ENCODE measurements at regions not wholly inside any gene's neighbourhood (a gene's known extent, or its start where the extent isn't known, plus 50 kb on each side); places are given as distances from the start of the nearest gene placed in this dataset.
"Not testable (repeated sequence)": the region's sequence is repeated elsewhere in the genome, so short reads cannot be mapped to it uniquely, and the experiment has no call there.

DNA sequence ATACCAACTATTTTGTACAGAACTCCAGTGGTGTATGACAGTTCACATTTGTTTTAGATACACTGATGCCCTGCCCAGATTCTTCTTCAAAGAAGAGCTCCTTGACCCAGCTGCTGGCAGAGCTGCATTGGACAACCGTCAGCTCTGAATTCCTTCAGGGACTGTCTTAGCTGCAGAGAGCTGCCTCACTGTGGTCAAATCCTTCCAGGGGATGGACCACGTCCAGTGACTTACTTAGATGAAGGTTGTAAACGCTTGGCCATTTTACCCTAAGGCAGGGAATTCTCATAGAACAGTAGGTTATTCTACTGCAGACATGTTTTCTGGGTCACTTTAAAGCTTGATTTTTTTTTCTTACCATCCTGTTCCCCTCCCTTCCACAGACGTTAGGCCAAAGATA, 905.0 kb upstream of the ATXN7L3B start:
- Histone ChIP-seq H3K79me1 (ENCODE audit: insufficient read depth, low read depth, low read length, poor library complexity, severe bottlenecking) (no peaks in the 10 kb centered on the region), H4K8ac (replicated peaks; ENCODE audit: insufficient read length, low read depth, low read length) (no peak overlapping the region), H3K23ac (ENCODE audit: insufficient read length, low read depth, low read length) (no peak overlapping the region), H3K23me2 (ENCODE audit: insufficient read length, low read depth, low read length, poor library complexity, severe bottlenecking) (no peaks in the 10 kb centered on the region), H3K18ac (ENCODE audit: insufficient read length, low read depth, low read length) (no peak overlapping the region), H4K5ac (ENCODE audit: insufficient read length, low read depth, low read length) (no peak overlapping the region), H3K27me3 (ENCODE audit: insufficient read depth, low read length) (no peaks in the 10 kb centered on the region), H2BK15ac (ENCODE audit: low read depth, low read length) (no peak overlapping the region), H2AFZ (ENCODE audit: low read length) (no peak overlapping the region), H2BK20ac (ENCODE audit: low read depth, low read length, poor library complexity, severe bottlenecking) (no peak overlapping the region), H3K4ac (ENCODE audit: low read depth, low read length) (no peak overlapping the region), H3K27ac (ENCODE audit: insufficient read length, low read depth, low read length) (no peak overlapping the region), H3K4me1 (ENCODE audit: insufficient read depth, low read length) (no peaks in the 10 kb centered on the region; the same call in 1 of the 2 replicates), H3K79me2 (ENCODE audit: insufficient read depth, low read length) (no peaks in the 10 kb centered on the region), H2BK5ac (ENCODE audit: insufficient read length, low read length) (no peak overlapping the region), H3K14ac (ENCODE audit: insufficient read depth, low read length) (no peak overlapping the region), H3K9me3 (ENCODE audit: control insufficient read depth, low read depth, low read length) (no peaks in the 10 kb centered on the region), H3K56ac (ENCODE audit: insufficient read length, low read depth, low read length) (no peak overlapping the region), H4K20me1 (ENCODE audit: control insufficient read depth, insufficient read depth, insufficient read length) (no peaks in the 10 kb centered on the region), H3K4me2 (ENCODE audit: insufficient read depth, insufficient read length, low read length) (no peak overlapping the region), H2BK12ac (ENCODE audit: insufficient read length, low read depth, low read length) (no peak overlapping the region), H2AK5ac (ENCODE audit: insufficient read length, low read length) (no peak overlapping the region), H2BK120ac (ENCODE audit: low read depth, low read length, poor library complexity, severe bottlenecking) (no peak overlapping the region), H4K91ac (ENCODE audit: insufficient read length, low read depth, low read length) (no peak overlapping the region), H3K9ac (ENCODE audit: extremely low read depth, insufficient read length, low read length) (no peak overlapping the region), H3T11ph (ENCODE audit: low read length) (no peak overlapping the region)
- TF ChIP-seq, protein P1, sequence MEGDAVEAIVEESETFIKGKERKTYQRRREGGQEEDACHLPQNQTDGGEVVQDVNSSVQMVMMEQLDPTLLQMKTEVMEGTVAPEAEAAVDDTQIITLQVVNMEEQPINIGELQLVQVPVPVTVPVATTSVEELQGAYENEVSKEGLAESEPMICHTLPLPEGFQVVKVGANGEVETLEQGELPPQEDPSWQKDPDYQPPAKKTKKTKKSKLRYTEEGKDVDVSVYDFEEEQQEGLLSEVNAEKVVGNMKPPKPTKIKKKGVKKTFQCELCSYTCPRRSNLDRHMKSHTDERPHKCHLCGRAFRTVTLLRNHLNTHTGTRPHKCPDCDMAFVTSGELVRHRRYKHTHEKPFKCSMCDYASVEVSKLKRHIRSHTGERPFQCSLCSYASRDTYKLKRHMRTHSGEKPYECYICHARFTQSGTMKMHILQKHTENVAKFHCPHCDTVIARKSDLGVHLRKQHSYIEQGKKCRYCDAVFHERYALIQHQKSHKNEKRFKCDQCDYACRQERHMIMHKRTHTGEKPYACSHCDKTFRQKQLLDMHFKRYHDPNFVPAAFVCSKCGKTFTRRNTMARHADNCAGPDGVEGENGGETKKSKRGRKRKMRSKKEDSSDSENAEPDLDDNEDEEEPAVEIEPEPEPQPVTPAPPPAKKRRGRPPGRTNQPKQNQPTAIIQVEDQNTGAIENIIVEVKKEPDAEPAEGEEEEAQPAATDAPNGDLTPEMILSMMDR (conservative IDR thresholded peaks at IDR 0.05): no peak
- Mint-ChIP-seq H3K4me3 (no peak overlapping the region), H3K4me1 (peaks cover 18 to 32% of the 10 kb centered on the region in 2 experiments), H3K27ac (no peak overlapping the region), H3K27me3 (ENCODE audit: low read depth) (no peaks in the 10 kb centered on the region), H3K9me3 (no peaks in the 10 kb centered on the region; a peak in 1 of 5 replicates), H3K36me3 (ENCODE audit: insufficient read depth in 1 of 3, low read depth in 3 of 3) (no peaks in the 10 kb centered on the region)
- WGBS (ENCODE audit: extremely low coverage, insufficient read length, low lambda C conversion rate): no CpG with 5 or more reads among the region's 4 CpGs
- no peak for DNase-seq

DNA sequence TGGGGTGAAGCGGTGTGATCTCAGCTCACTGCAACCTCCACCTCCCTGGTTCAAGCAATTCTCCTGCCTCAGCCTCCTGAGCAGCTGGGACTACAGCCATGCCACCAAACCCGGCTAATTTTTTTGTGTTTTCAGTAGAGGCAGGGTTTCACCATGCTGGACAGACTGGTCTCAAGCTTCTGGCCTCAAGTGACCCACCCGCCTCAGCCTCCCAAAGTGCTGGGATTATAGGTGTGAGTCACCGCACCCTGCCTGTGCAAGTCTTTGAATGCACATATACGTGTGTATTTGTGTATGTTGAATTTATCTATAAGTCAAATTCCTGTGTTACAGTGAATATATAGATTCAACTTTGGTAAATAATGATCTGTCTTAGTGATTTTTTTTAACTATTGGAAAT, 898.2 kb upstream of the ATXN7L3B start:
- H3K4me1 Mint-ChIP-seq; H4K5ac ChIP-seq (ENCODE audit: insufficient read length, low read depth, low read length); H3K36me3 Mint-ChIP-seq (ENCODE audit: insufficient read depth in 1 of 3, low read depth in 3 of 3); H3K4ac ChIP-seq (ENCODE audit: low read depth, low read length); H3K18ac ChIP-seq (ENCODE audit: insufficient read length, low read depth, low read length); H3K79me2 ChIP-seq (ENCODE audit: insufficient read depth, low read length); H4K8ac ChIP-seq (replicated peaks; ENCODE audit: insufficient read length, low read depth, low read length); H2BK12ac ChIP-seq (ENCODE audit: insufficient read length, low read depth, low read length); H3K4me2 ChIP-seq (ENCODE audit: insufficient read depth, insufficient read length, low read length); H3K9me3 Mint-ChIP-seq; H3K23ac ChIP-seq (ENCODE audit: insufficient read length, low read depth, low read length); H3K4me3 Mint-ChIP-seq; H3K27me3 Mint-ChIP-seq (ENCODE audit: low read depth); H3T11ph ChIP-seq (ENCODE audit: low read length); H2AK5ac ChIP-seq (ENCODE audit: insufficient read length, low read length); H3K4me1 ChIP-seq (ENCODE audit: insufficient read depth, low read length); H3K9ac ChIP-seq (ENCODE audit: extremely low read depth, insufficient read length, low read length); H2AFZ ChIP-seq (ENCODE audit: low read length); H2BK15ac ChIP-seq (ENCODE audit: low read depth, low read length); H3K27me3 ChIP-seq (ENCODE audit: insufficient read depth, low read length); DNase-seq; H3K14ac ChIP-seq (ENCODE audit: insufficient read depth, low read length); H3K27ac ChIP-seq (ENCODE audit: insufficient read length, low read depth, low read length); H3K56ac ChIP-seq (ENCODE audit: insufficient read length, low read depth, low read length); H2BK20ac ChIP-seq (ENCODE audit: low read depth, low read length, poor library complexity, severe bottlenecking); H3K27ac Mint-ChIP-seq; H4K20me1 ChIP-seq (ENCODE audit: control insufficient read depth, insufficient read depth, insufficient read length); H3K79me1 ChIP-seq (ENCODE audit: insufficient read depth, low read depth, low read length, poor library complexity, severe bottlenecking); H4K91ac ChIP-seq (ENCODE audit: insufficient read length, low read depth, low read length); H2BK5ac ChIP-seq (ENCODE audit: insufficient read length, low read length); H2BK120ac ChIP-seq (ENCODE audit: low read depth, low read length, poor library complexity, severe bottlenecking); H3K23me2 ChIP-seq (ENCODE audit: insufficient read length, low read depth, low read length, poor library complexity, severe bottlenecking); H3K9me3 ChIP-seq (ENCODE audit: control insufficient read depth, low read depth, low read length): not testable (repeated sequence)
- no CpG with 5 or more reads among the region's 5 CpGs for WGBS (ENCODE audit: extremely low coverage, insufficient read length, low lambda C conversion rate)

Measured in H9 (cell line).